Keratinocyte (primary cell): ENCODE measurements at regions not wholly inside any gene's neighbourhood (a gene's known extent, or its start where the extent isn't known, plus 50 kb on each side); places are given as distances from the start of the nearest gene placed in this dataset.

ENCODE experiments used
- CTCF ChIP-seq, 3 experiments: IDR thresholded peaks in 1 of 3; conservative IDR thresholded peaks in 1 of 3; optimal IDR thresholded peaks in 1 of 3; 2 replicates in 2 of 3; 3 replicates in 1 of 3; pipeline versions ENCODE3 to v1.5.1; 2011; ENCODE audit warnings: low read length in 3 of 3, mild to moderate bottlenecking in 3 of 3, moderate library complexity in 2 of 3, control low read depth in 1 of 3, inconsistent platforms in 1 of 3; ENCODE audit not compliant: insufficient read depth in 2 of 3; ENCODE audit errors: extremely low read depth in 1 of 3
- EZH2 ChIP-seq: IDR thresholded peaks from one replicate; pipeline ENCODE4 v1.6.1; 2012; ENCODE audit warnings: inconsistent platforms, mild to moderate bottlenecking, low read length, moderate library complexity

GRCh38 chr1:87673748-87674147 is 345.1 kb downstream of the LMO4 start:
- TF ChIP-seq CTCF (optimal IDR thresholded peaks at IDR 0.05 in 1 of 3, IDR thresholded peaks at IDR 0.05 in 1 of 3, conservative IDR thresholded peaks at IDR 0.05 in 1 of 3; ENCODE audit: extremely low read depth in 1 of 3, insufficient read depth in 2 of 3, low read length in 3 of 3) (no peak), EZH2 (no peak)
